Renal cortex interstitium (tissue), 11 donors: ENCODE measurements at regions not wholly inside any gene's neighbourhood (a gene's known extent, or its start where the extent isn't known, plus 50 kb on each side); places are given as distances from the start of the nearest gene placed in this dataset.
"Not testable (repeated sequence)": the region's sequence is repeated elsewhere in the genome, so short reads cannot be mapped to it uniquely, and the experiment has no call there.

ENCODE experiments used
- DNase-seq, 11 donors: peaks; one replicate each; pipeline ENCODE4 v3.0.0-alpha.2; 2013; ENCODE audit warnings: low read depth in 9 of 11, low spot score in 4 of 11; ENCODE audit errors: extremely low read depth in 1 of 11

DNA sequence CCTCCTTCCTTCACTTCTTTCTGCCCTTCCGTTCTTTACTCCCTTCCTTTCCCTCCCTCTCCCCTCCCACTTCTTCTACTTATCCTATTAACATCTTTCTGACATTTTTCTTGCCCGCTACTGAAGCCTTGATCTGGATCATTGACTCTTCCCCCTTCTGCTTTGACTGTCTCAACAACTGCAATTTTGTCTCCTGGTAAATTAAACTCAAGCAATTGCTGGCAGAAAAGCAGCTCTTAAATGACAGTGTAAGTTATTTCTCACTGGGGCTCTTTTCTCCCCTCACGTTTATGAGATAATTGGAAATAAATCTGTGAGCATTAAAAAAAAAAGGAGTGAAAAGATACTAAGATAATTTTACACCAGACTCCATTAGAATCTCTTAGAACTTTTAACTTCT is 120.0 kb downstream of the SLC17A6 start:
- no peak for DNase-seq

DNA sequence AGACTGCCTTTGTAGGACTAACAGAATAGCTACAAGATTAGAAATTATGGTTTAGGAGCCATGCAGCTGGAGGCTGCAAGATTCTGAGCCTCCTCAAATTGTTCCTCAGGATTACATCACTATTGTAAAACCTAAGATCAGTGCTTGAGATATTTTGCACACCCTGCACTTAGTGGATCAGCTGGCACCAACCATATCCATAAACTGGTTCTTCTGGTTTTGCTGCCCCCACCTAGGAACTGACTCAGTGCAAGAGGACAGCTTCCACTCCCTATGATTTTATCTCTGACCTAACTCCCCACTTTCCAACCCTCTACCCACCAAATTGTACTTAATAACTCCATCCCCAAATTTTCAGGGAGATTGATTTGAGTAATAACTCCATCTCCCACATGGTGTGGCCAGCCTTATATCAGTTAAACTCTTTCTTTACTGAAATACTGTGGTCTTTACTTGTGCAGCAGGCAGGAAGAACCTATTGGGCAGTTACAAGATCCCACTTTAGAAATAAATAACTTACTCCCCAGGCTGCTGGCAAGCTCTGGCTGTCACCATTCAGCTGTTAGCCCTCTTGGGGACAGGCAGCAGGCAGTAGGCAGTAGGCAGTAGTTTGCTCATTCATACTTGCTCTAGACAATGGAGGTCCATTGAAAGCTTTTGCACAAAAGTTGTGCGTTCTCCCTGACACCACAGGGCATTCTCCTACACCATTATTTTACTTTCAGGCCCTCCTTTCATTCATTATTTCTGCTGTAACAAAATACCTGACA is 119.0 kb downstream of the SLC17A6 start:
- no peak for DNase-seq

GRCh38 chr11:22454461-22455090 is 116.4 kb downstream of the SLC17A6 start:
- DNase-seq: no peak

- no peak for DNase-seq
Measured at GRCh38 chr11:22449441-22449840, 111.3 kb downstream of the SLC17A6 start.

GRCh38 chr11:22444076-22444475 is 105.9 kb downstream of the SLC17A6 start:
- no peak for DNase-seq

GRCh38 chr11:22441831-22442230 is 103.7 kb downstream of the SLC17A6 start:
- DNase-seq: no peak

DNA sequence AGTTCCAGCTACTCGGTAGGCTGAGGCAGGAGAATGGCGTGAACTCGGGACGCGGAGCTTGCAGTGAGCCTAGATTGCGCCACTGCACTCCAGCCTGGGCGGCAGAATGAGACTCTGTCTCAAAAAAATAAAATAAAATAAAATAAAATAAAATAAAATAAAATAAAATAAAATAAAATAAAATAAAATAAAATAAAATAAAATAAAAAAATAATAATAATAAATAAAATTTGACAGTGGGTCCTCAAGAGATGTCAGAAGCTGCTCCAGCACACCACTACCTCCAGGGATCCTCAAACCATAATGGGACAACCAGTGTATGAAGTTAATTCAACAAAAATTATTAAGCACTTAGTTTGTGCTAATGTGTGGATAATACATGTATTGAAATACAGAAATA is 97.4 kb downstream of the SLC17A6 start:
- not testable (repeated sequence) for DNase-seq

DNA sequence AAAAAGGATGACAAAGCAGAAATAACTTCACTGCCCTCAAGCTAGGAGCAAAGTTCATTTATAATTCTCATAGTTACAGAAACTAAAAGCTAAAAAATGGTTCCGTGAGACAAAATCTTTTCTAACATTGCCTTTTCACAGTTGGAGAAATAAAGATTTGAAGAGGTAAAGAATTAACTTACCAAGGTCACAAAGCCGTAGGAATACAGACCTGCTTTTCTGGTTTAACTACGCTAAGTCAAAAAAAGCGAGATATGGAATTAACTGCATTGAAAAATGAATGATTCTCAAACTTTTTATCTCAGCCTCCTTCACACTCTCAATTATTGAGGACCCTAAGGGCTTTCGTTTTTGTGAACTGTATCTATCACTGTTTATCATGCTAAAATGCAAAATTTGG is 95.3 kb downstream of the SLC17A6 start:
- DNase-seq: no peak

DNA sequence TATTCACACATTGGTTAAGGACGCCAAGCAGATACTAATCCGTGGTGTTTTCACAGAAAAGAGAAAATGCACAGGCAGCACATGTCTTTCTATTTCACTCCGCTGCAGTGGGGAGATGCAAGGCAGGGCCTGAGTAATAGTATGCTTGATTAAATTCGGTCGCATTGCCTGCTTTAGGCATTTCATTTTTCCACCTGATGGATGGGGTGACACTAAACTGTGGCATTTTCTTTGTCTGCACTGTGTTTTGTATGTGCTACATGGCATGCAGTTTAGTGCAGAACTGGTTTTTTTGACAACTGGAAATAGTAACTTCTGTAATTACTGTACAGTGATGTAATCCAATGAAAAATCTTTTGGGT is 94.9 kb downstream of the SLC17A6 start:
- peak in 3 of 11 donors; percentile 9 to 12 (median 10) for DNase-seq

GRCh38 chr11:22432291-22433093 is 94.3 kb downstream of the SLC17A6 start:
- DNase-seq: peak; percentile 56 to 70 (median 67)

DNA sequence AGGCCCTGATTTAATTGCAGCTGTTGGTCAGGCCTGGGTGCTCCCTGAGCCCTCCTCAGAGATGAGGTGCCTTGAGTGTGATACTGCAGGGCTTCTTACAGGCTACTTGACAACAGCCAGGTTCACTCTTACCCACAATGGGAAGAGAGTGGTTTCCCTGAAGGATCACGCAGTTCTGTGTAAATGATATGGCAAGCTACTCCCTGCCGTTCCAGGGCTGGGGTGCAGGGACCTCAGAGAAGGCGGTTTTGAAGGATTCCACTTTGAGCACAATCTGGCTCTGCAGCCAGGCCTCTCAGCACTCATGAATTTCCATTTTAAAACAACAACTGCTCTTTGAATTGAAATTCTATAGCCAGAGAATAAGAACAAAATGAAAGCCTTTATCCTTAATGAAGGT is 92.9 kb downstream of the SLC17A6 start:
- no peak for DNase-seq

GRCh38 chr11:22430639-22431038 is 92.5 kb downstream of the SLC17A6 start:
- no peak for DNase-seq

GRCh38 chr11:22430141-22430541 is 92.0 kb downstream of the SLC17A6 start:
- no peak for DNase-seq
